HG03066 (cell line): ENCODE measurements at regions not wholly inside any gene's neighbourhood (a gene's known extent, or its start where the extent isn't known, plus 50 kb on each side); places are given as distances from the start of the nearest gene placed in this dataset.
A peak's percentile ranks its signal among the peaks of the same experiment; 100 is the strongest.
"Not testable (repeated sequence)": the region's sequence is repeated elsewhere in the genome, so short reads cannot be mapped to it uniquely, and the experiment has no call there.

ENCODE experiments used
- ATAC-seq: cut with Tn5 transposase; IDR thresholded peaks from one replicate; pipeline ENCODE4 v1.9.1; 2021; ENCODE audit warnings: low read depth; ENCODE audit not compliant: unreplicated experiment

GRCh38 chr13:65965501-65965900 is 1264.6 kb downstream of the PCDH9 start:
- ATAC-seq = no peak

GRCh38 chr13:65964672-65965071 is 1265.5 kb downstream of the PCDH9 start:
- no peak for ATAC-seq

GRCh38 chr13:65959305-65959704 is 1270.8 kb downstream of the PCDH9 start:
- ATAC-seq = no peak

- ATAC-seq = no peak
These were observed 1283.7 kb downstream of the PCDH9 start for GRCh38 chr13:65946387-65946786.

- no peak for ATAC-seq
These were observed 1286.4 kb downstream of the PCDH9 start for GRCh38 chr13:65943708-65944107.

GRCh38 chr13:65943024-65943423 is 1287.1 kb downstream of the PCDH9 start:
- ATAC-seq = no peak

GRCh38 chr13:65940720-65941119 is 1289.4 kb downstream of the PCDH9 start:
- no peak for ATAC-seq

- no peak for ATAC-seq
These were observed 1292.9 kb downstream of the PCDH9 start for GRCh38 chr13:65937251-65937650.

GRCh38 chr13:65936249-65936648 is 1293.9 kb downstream of the PCDH9 start:
- ATAC-seq = no peak

GRCh38 chr13:65932587-65933239 is 1297.4 kb downstream of the PCDH9 start:
- ATAC-seq = no peak

- ATAC-seq = no peak
These were observed 1298.1 kb downstream of the PCDH9 start for GRCh38 chr13:65932013-65932412.

GRCh38 chr13:65929436-65929835 is 1300.7 kb downstream of the PCDH9 start:
- no peak for ATAC-seq

- ATAC-seq = peak; percentile 83
These were observed 1303.4 kb downstream of the PCDH9 start for GRCh38 chr13:65926750-65927171.

- ATAC-seq = not testable (repeated sequence)
These were observed 1307.3 kb downstream of the PCDH9 start for GRCh38 chr13:65922846-65923245.

- ATAC-seq = no peak
These were observed 1308.2 kb downstream of the PCDH9 start for GRCh38 chr13:65921933-65922332.

- ATAC-seq = no peak
These were observed 1312.4 kb downstream of the PCDH9 start for GRCh38 chr13:65917731-65918130.

GRCh38 chr13:65915195-65915594 is 1314.9 kb downstream of the PCDH9 start:
- ATAC-seq = no peak

GRCh38 chr13:65914716-65915115 is 1315.4 kb downstream of the PCDH9 start:
- ATAC-seq = no peak

GRCh38 chr13:65913173-65913572 is 1317.0 kb downstream of the PCDH9 start:
- ATAC-seq = no peak

GRCh38 chr13:65912516-65912915 is 1317.6 kb downstream of the PCDH9 start:
- ATAC-seq = no peak

GRCh38 chr13:65911546-65912193 is 1318.5 kb downstream of the PCDH9 start:
- ATAC-seq = no peak

GRCh38 chr13:65909501-65909900 is 1320.6 kb downstream of the PCDH9 start:
- no peak for ATAC-seq
